ENCODE measurements at regions not wholly inside any gene's neighbourhood (a gene's known extent, or its start where the extent isn't known, plus 50 kb on each side); places are given as distances from the start of the nearest gene placed in this dataset.
"Not testable (repeated sequence)": the region's sequence is repeated elsewhere in the genome, so short reads cannot be mapped to it uniquely, and the experiment has no call there.

DNA sequence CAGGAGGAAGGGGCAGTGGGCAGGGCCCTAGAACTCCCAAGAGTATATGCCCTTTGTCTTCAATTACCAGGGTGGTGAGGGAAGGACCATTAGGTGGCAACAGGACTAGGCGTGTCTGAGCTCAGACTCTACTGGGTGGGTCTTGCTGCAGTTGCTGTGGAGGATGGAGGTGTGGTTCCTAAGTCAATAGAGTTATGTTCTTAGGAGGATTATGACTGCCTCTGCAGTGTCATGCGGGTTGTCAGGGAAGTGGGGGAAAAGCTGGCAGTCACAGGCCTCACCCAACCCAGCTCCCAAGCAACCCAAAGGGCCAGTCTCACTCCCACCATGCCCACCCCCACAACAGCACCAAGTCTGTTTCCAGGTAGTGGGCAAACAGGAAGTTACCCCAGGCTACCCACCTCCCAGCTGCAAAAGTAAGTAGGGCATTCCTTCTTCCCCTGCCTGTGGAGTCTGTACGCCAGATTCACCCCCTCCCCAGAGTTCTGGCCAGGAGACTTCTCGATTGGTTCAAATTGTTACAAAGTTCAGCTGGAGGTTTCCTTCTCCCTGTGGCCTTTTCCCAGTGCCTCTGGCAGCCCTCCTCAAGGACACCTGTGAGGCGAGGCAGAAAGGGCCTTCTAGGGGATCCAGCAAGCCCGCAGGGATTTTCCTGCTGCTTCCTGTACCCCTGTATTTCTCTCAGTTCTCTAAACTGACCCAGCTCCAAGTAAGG, 145.3 kb downstream of the HINT1 start:
- Histone ChIP-seq H3K9me3 (ENCODE audit: control insufficient read depth in 2 of 2, insufficient read depth in 1 of 2, low read length in 1 of 2) (no peaks in the 10 kb centered on the region), H3K27ac (ENCODE audit: low read depth in 1 of 2, low read length in 1 of 2) (no peak overlapping the region), H3K4me1 (ENCODE audit: control insufficient read depth in 2 of 2, insufficient read depth in 2 of 2, low read length in 2 of 2) (no peaks in the 10 kb centered on the region), H3K27me3 (ENCODE audit: control insufficient read depth in 2 of 2, insufficient read depth in 1 of 2, low read length in 1 of 2) (no peaks in the 10 kb centered on the region), H3K36me3 (ENCODE audit: control insufficient read depth in 2 of 2, insufficient read depth in 2 of 2, low read length in 1 of 2) (no peaks in the 10 kb centered on the region), H3K4me3 (ENCODE audit: low read length in 2 of 2) (no peak overlapping the region)
- WGBS = 87% methylated on average over 6 of the region's 6 CpGs
- no peak for DNase-seq (ENCODE audit: low read depth in 6 of 9, low spot score in 9 of 9)

GRCh38 chr5:131019111-131019510, 145.9 kb downstream of the HINT1 start:
- WGBS = 15% methylated on average over 1 of the region's 1 CpG
- H3K36me3 ChIP-seq (ENCODE audit: control insufficient read depth in 2 of 2, insufficient read depth in 2 of 2, low read length in 1 of 2) = no peaks in the 10 kb centered on the region

GRCh38 chr5:131008329-131008728, 156.7 kb downstream of the HINT1 start:
- no peak for DNase-seq (ENCODE audit: low read depth in 6 of 9, low spot score in 9 of 9)

More at GRCh38 chr5:131019111-131019510, 145.9 kb downstream of the HINT1 start:
- Histone ChIP-seq H3K9me3 (ENCODE audit: control insufficient read depth in 2 of 2, insufficient read depth in 1 of 2, low read length in 1 of 2) (no peaks in the 10 kb centered on the region), H3K4me3 (ENCODE audit: low read length in 2 of 2) (no peak overlapping the region), H3K4me1 (ENCODE audit: control insufficient read depth in 2 of 2, insufficient read depth in 2 of 2, low read length in 2 of 2) (no peaks in the 10 kb centered on the region), H3K27me3 (ENCODE audit: control insufficient read depth in 2 of 2, insufficient read depth in 1 of 2, low read length in 1 of 2) (no peaks in the 10 kb centered on the region), H3K27ac (ENCODE audit: low read depth in 1 of 2, low read length in 1 of 2) (no peak overlapping the region)
- no peak for DNase-seq (ENCODE audit: low read depth in 6 of 9, low spot score in 9 of 9)

DNA sequence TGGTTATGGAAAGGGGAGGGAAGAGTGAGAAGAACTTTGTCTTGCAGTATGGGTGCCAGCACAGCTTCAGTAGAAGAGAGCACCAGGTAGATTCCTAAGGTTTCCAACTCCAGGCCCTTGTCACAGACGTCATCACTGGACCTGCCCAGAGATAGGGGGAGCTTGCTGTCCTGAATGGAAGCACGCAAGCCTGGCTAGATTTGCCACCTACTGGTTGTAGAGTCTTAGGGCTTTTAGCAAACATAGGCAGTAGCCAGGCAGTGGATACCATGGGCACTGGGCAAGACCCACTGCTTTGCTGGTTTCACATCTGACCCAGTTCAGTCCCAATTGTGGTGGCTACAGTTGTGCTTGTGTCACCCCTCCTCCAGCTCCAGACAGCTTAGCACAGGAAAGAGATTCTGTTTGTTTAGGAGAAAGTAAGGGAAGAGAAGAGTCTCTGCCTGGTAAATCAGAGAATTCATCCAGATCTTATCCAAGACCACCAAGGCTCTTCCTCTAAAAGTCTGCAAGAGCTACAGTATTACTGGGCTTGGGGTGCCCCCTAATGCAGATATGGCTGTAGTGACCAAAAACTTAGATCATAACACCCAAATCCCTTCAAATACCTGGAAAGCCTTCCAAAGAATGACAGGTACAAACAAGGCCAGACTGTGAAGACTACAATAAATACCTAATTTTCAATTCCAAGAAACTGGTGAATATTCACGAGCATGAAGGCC, 158.9 kb downstream of the HINT1 start:
- Histone ChIP-seq H3K4me1 (ENCODE audit: control insufficient read depth in 2 of 2, insufficient read depth in 2 of 2, low read length in 2 of 2) (no peaks in the 10 kb centered on the region), H3K4me3 (ENCODE audit: low read length in 2 of 2) (no peak overlapping the region), H3K9me3 (ENCODE audit: control insufficient read depth in 2 of 2, insufficient read depth in 1 of 2, low read length in 1 of 2) (no peaks in the 10 kb centered on the region), H3K27me3 (ENCODE audit: control insufficient read depth in 2 of 2, insufficient read depth in 1 of 2, low read length in 1 of 2) (peaks cover 0 to 3% of the 10 kb centered on the region in 2 donors), H3K27ac (ENCODE audit: low read depth in 1 of 2, low read length in 1 of 2) (no peak overlapping the region), H3K36me3 (ENCODE audit: control insufficient read depth in 2 of 2, insufficient read depth in 2 of 2, low read length in 1 of 2) (no peaks in the 10 kb centered on the region)
- no peak for DNase-seq (ENCODE audit: low read depth in 6 of 9, low spot score in 9 of 9)
- 61% methylated on average over 3 of the region's 3 CpGs for WGBS

More at GRCh38 chr5:131008329-131008728, 156.7 kb downstream of the HINT1 start:
- Histone ChIP-seq H3K4me3 (ENCODE audit: low read length in 2 of 2) (no peak overlapping the region), H3K4me1 (ENCODE audit: control insufficient read depth in 2 of 2, insufficient read depth in 2 of 2, low read length in 2 of 2) (no peaks in the 10 kb centered on the region), H3K9me3 (ENCODE audit: control insufficient read depth in 2 of 2, insufficient read depth in 1 of 2, low read length in 1 of 2) (no peaks in the 10 kb centered on the region), H3K36me3 (ENCODE audit: control insufficient read depth in 2 of 2, insufficient read depth in 2 of 2, low read length in 1 of 2) (no peaks in the 10 kb centered on the region), H3K27me3 (ENCODE audit: control insufficient read depth in 2 of 2, insufficient read depth in 1 of 2, low read length in 1 of 2) (peaks cover 0 to 3% of the 10 kb centered on the region in 2 donors), H3K27ac (ENCODE audit: low read depth in 1 of 2, low read length in 1 of 2) (no peak overlapping the region)
- 94% methylated on average over 24 of the region's 24 CpGs for WGBS

DNA sequence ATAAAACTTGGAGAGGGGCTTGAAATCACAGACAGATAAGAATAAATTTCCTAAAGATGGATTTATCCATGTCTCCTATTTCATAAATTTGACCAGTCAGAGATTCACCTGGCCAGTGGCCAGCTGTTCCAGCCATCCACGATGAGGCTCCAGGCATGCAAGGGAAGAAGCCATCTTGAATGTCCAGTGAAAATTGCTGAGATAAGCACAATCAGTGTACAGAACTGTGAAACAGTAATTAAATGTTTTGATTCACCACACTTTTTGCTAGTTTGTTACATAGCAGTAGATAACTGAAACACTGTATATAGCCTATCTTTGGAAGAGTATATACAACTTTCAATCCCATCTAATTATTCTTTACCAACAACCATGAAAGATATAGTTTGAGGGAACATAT, 163.5 kb downstream of the HINT1 start:
- H3K27me3 ChIP-seq (ENCODE audit: control insufficient read depth in 2 of 2, insufficient read depth in 1 of 2, low read length in 1 of 2) = no peaks in the 10 kb centered on the region
- no peaks in the 10 kb centered on the region for H3K36me3 ChIP-seq (ENCODE audit: control insufficient read depth in 2 of 2, insufficient read depth in 2 of 2, low read length in 1 of 2)
- 87% methylated on average over 1 of the region's 1 CpG for WGBS
- H3K9me3 ChIP-seq (ENCODE audit: control insufficient read depth in 2 of 2, insufficient read depth in 1 of 2, low read length in 1 of 2) = no peaks in the 10 kb centered on the region
- H3K27ac ChIP-seq (ENCODE audit: low read depth in 1 of 2, low read length in 1 of 2) = no peak overlapping the region
- no peaks in the 10 kb centered on the region for H3K4me1 ChIP-seq (ENCODE audit: control insufficient read depth in 2 of 2, insufficient read depth in 2 of 2, low read length in 2 of 2)
- no peak for DNase-seq (ENCODE audit: low read depth in 6 of 9, low spot score in 9 of 9)
- no peak overlapping the region for H3K4me3 ChIP-seq (ENCODE audit: low read length in 2 of 2)

DNA sequence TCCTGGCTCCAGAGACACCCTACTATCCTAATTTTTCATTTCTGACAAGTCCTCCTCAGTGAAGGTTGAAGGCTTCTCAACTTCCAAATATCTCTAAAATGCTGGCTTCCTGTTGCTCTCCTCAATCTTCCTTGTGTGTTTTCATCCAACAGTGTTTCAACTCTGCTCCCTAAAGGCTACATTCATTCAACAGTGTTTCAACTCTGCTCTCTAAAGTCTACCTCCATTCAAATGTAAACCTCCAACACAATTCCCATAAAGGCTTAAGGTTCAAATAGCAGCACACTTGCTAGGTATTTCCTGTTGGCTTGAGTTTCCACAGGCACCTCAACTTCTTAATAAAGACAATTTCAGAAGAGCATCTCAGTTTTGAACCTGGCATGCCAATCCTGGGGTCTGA, 164.8 kb downstream of the HINT1 start:
- Histone ChIP-seq H3K36me3 (ENCODE audit: control insufficient read depth in 2 of 2, insufficient read depth in 2 of 2, low read length in 1 of 2) (no peaks in the 10 kb centered on the region), H3K4me1 (ENCODE audit: control insufficient read depth in 2 of 2, insufficient read depth in 2 of 2, low read length in 2 of 2) (no peaks in the 10 kb centered on the region), H3K4me3 (ENCODE audit: low read length in 2 of 2) (no peak overlapping the region), H3K27ac (ENCODE audit: low read depth in 1 of 2, low read length in 1 of 2) (no peak overlapping the region), H3K27me3 (ENCODE audit: control insufficient read depth in 2 of 2, insufficient read depth in 1 of 2, low read length in 1 of 2) (no peaks in the 10 kb centered on the region), H3K9me3 (ENCODE audit: control insufficient read depth in 2 of 2, insufficient read depth in 1 of 2, low read length in 1 of 2) (peaks cover 0 to 1% of the 10 kb centered on the region in 2 donors)
- no peak for DNase-seq (ENCODE audit: low read depth in 6 of 9, low spot score in 9 of 9)

DNA sequence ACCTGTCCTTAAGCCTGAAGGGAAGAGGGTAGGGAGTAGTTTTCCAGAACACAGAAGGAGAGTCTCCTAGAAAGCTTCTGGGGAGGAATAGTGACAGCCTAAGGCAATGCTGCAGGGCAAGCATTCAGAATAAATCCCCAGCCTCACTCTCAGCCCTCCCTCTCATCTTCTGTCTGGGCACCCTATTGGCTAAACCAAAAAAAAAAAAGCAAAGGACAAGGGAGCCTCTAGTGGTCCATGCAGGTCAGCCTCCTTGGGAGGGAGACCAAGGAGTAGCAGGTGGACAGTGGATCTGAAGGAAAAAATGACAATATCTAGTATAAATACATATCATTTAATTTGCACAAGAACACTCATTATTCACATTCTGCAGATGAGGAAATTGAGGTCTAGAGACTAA, 168.3 kb downstream of the HINT1 start:
- DNase-seq (ENCODE audit: low read depth in 6 of 9, low spot score in 9 of 9); H3K27ac ChIP-seq (ENCODE audit: low read depth in 1 of 2, low read length in 1 of 2); H3K36me3 ChIP-seq (ENCODE audit: control insufficient read depth in 2 of 2, insufficient read depth in 2 of 2, low read length in 1 of 2); H3K4me3 ChIP-seq (ENCODE audit: low read length in 2 of 2); H3K9me3 ChIP-seq (ENCODE audit: control insufficient read depth in 2 of 2, insufficient read depth in 1 of 2, low read length in 1 of 2); H3K27me3 ChIP-seq (ENCODE audit: control insufficient read depth in 2 of 2, insufficient read depth in 1 of 2, low read length in 1 of 2); H3K4me1 ChIP-seq (ENCODE audit: control insufficient read depth in 2 of 2, insufficient read depth in 2 of 2, low read length in 2 of 2): not testable (repeated sequence)

DNA sequence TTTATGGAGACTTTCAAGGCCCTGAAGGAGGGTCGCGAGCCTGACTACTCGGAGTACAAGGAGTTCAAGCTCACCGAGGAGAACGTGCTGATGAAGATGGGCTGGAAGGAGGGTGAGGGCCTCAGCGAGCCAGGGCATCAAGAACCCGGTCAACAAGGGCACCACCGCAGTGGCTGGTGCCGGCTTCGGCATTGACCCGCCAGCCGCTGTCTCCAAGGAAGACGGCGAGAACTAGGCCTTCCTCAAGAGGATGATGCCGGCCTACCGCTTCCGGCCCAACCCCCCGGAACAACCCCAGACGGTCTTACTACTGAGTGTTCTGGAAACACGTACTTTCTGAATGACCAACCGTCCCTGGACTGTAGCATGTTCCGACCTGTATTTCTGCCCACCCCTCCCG, 169.2 kb downstream of the HINT1 start:
- 97% methylated on average over 23 of the region's 23 CpGs for WGBS
- DNase-seq (ENCODE audit: low read depth in 6 of 9, low spot score in 9 of 9) = no peak

DNA sequence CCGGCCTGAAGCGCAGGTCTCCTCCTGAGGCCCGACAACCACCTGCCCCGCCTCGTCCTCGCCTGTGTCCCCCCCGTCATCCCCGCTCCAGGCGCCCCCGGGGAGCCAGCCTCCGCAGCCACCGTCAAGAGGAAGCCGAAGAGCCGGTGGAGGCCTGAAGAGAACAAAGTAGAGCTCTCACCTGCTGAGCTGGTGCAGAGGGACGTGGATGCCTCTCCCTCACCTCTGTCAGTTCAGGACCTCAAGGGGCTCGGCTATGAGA, 169.9 kb downstream of the HINT1 start:
- no peak overlapping the region for H3K4me3 ChIP-seq (ENCODE audit: low read length in 2 of 2)
- H3K27me3 ChIP-seq (ENCODE audit: control insufficient read depth in 2 of 2, insufficient read depth in 1 of 2, low read length in 1 of 2) = no peaks in the 10 kb centered on the region
- WGBS = 98% methylated on average over 16 of the region's 16 CpGs
- peaks cover 0 to 8% of the 10 kb centered on the region in 2 donors for H3K9me3 ChIP-seq (ENCODE audit: control insufficient read depth in 2 of 2, insufficient read depth in 1 of 2, low read length in 1 of 2)
- no peak overlapping the region for H3K27ac ChIP-seq (ENCODE audit: low read depth in 1 of 2, low read length in 1 of 2)
- no peaks in the 10 kb centered on the region for H3K4me1 ChIP-seq (ENCODE audit: control insufficient read depth in 2 of 2, insufficient read depth in 2 of 2, low read length in 2 of 2)
- DNase-seq (ENCODE audit: low read depth in 6 of 9, low spot score in 9 of 9) = no peak
- no peaks in the 10 kb centered on the region for H3K36me3 ChIP-seq (ENCODE audit: control insufficient read depth in 2 of 2, insufficient read depth in 2 of 2, low read length in 1 of 2)

More for the DNA sequence above, 169.2 kb downstream of the HINT1 start:
- no peak overlapping the region for H3K27ac ChIP-seq (ENCODE audit: low read depth in 1 of 2, low read length in 1 of 2)
- no peaks in the 10 kb centered on the region for H3K27me3 ChIP-seq (ENCODE audit: control insufficient read depth in 2 of 2, insufficient read depth in 1 of 2, low read length in 1 of 2)
- H3K4me3 ChIP-seq (ENCODE audit: low read length in 2 of 2) = no peak overlapping the region
- peaks cover 0 to 8% of the 10 kb centered on the region in 2 donors for H3K9me3 ChIP-seq (ENCODE audit: control insufficient read depth in 2 of 2, insufficient read depth in 1 of 2, low read length in 1 of 2)
- no peaks in the 10 kb centered on the region for H3K36me3 ChIP-seq (ENCODE audit: control insufficient read depth in 2 of 2, insufficient read depth in 2 of 2, low read length in 1 of 2)
- H3K4me1 ChIP-seq (ENCODE audit: control insufficient read depth in 2 of 2, insufficient read depth in 2 of 2, low read length in 2 of 2) = no peaks in the 10 kb centered on the region
